ENCODE measurements at regions not wholly inside any gene's neighbourhood (a gene's known extent, or its start where the extent isn't known, plus 50 kb on each side); places are given as distances from the start of the nearest gene placed in this dataset.

DNA sequence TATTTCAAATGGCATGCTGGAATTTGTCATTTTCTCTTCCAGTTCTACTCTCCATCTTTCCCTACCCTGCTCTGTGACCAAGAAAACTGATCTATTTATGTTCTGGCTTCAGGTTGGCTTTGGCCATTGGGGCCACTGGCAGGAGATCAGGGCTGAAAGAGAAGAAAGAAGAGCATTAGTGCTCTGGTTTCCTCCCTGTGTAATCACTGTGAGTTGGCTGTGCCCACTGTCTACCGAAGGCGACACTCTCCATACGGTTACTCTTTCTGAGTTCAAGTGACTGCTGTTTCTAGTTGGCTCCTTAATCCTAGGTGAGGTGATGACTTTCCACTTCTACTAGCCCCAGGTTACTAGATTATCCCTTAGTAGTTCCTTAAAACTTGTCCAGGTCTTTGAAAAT is 372.6 kb downstream of the PRELID2 start:
- TF ChIP-seq CTCF (IDR thresholded peaks at IDR 0.05; ENCODE audit: low read depth, low read length) (no peak), EZH2phosphoT487 (IDR thresholded peaks at IDR 0.05; ENCODE audit: low read depth) (no peak)
